OCI-LY7 (cell line): ENCODE measurements at regions not wholly inside any gene's neighbourhood (a gene's known extent, or its start where the extent isn't known, plus 50 kb on each side); places are given as distances from the start of the nearest gene placed in this dataset.

Source experiments
- BruUV-seq: library from RNA; stranded (reverse); fragments of 400-500 nt; replicated peaks from 2 replicates; lab custom pipeline; 2021; lab: Mats Ljungman, UMichigan
- CTCF ChIA-PET: fragments of 300-600 bp; sonication (Branson Sonifier 250); formaldehyde crosslinking; loops from one replicate; lab custom pipeline; 2022; ENCODE audit warnings: antibody characterized with exemption; ENCODE audit not compliant: unreplicated experiment; lab: Charles Lee
- POLR2A ChIA-PET: fragments of 300-600 bp; sonication (Branson Sonifier 250); formaldehyde crosslinking; loops from one replicate; lab custom pipeline; 2022; ENCODE audit warnings: antibody characterized with exemption; lab: Charles Lee
- DNase-seq: peaks from one replicate; pipeline ENCODE4 v3.0.0-alpha.2; 2015; ENCODE audit warnings: low spot score
- H2AFZ ChIP-seq: fragments of 200-600 bp; sonication (generic), shearing (Covaris generic); 2 replicates; pipeline ENCODE4 v1.6.1; 2014; ENCODE audit warnings: mild to moderate bottlenecking, antibody characterized with exemption, low read length, moderate library complexity
- H3K27ac ChIP-seq: fragments of 200-600 bp; sonication (generic); 2 replicates; pipeline ENCODE4 v1.5.1; 2014; ENCODE audit warnings: mixed run types, low read depth, mild to moderate bottlenecking, moderate library complexity, low read length, inconsistent platforms; ENCODE audit not compliant: poor library complexity, severe bottlenecking
- H3K36me3 ChIP-seq: fragments of 200-600 bp; sonication (generic); 2 replicates; pipeline ENCODE4 v1.6.1; 2014; ENCODE audit warnings: mild to moderate bottlenecking, antibody characterized with exemption, low read length, moderate library complexity, mixed read lengths; ENCODE audit not compliant: insufficient read depth
- H3K4me1 ChIP-seq: fragments of 200-600 bp; sonication (generic); 2 replicates; pipeline ENCODE4 v1.5.1; 2014; ENCODE audit warnings: mild to moderate bottlenecking, low read length; ENCODE audit not compliant: insufficient read depth, poor library complexity, severe bottlenecking
- H3K4me2 ChIP-seq: fragments of 200-600 bp; sonication (generic); 2 replicates; pipeline ENCODE4 v1.6.1; 2014; ENCODE audit warnings: mild to moderate bottlenecking, low read length
- H3K4me3 ChIP-seq: fragments of 200-600 bp; sonication (generic); 2 replicates; pipeline ENCODE4 v1.5.1; 2014; ENCODE audit warnings: mild to moderate bottlenecking, low read depth, low read length; ENCODE audit not compliant: poor library complexity, severe bottlenecking
- H3K79me2 ChIP-seq: fragments of 200-600 bp; sonication (generic); 2 replicates; pipeline ENCODE4 v1.6.1; 2016; ENCODE audit warnings: low read depth, mild to moderate bottlenecking, low read length, moderate library complexity, mixed read lengths; ENCODE audit not compliant: insufficient read depth
- H3K9me2 ChIP-seq: fragments of 200-600 bp; sonication (generic); 2 replicates; pipeline ENCODE4 v1.6.1; 2016; ENCODE audit warnings: mild to moderate bottlenecking, low read length, mixed read lengths; ENCODE audit not compliant: insufficient read depth
- H3K9me3 ChIP-seq: fragments of 200-600 bp; sonication (generic); 2 replicates; pipeline ENCODE4 v1.6.1; 2014; ENCODE audit warnings: mild to moderate bottlenecking, mixed run types, low read length, mixed read lengths
- H4K20me1 ChIP-seq: fragments of 200-600 bp; sonication (generic); 2 replicates; pipeline ENCODE4 v1.6.1; 2014; ENCODE audit warnings: mild to moderate bottlenecking, antibody characterized with exemption, low read length, moderate library complexity, mixed read lengths; ENCODE audit not compliant: insufficient read depth
- EZH2phosphoT487 ChIP-seq: fragments of 200-600 bp; sonication (generic); IDR thresholded peaks from 2 replicates; pipeline ENCODE4 v1.6.1; 2018; ENCODE audit warnings: low read depth, borderline replicate concordance, mild to moderate bottlenecking, mixed run types, antibody characterized with exemption, low read length, moderate library complexity, mixed read lengths
- intact Hi-C: fragments of 100-400 bp; cut with micrococcal nuclease; formaldehyde crosslinking; loops from one replicate; pipeline ENCODE4 v1.10.0; 2022; ENCODE audit not compliant: unreplicated experiment
- TF ChIP-seq, protein P1 (sequence below): fragments of 200-600 bp; sonication (generic); conservative IDR thresholded peaks from 2 replicates; pipeline ENCODE4 v1.5.1; 2014; ENCODE audit warnings: mild to moderate bottlenecking, antibody characterized with exemption, low read length, moderate library complexity, mixed read lengths

DNA sequence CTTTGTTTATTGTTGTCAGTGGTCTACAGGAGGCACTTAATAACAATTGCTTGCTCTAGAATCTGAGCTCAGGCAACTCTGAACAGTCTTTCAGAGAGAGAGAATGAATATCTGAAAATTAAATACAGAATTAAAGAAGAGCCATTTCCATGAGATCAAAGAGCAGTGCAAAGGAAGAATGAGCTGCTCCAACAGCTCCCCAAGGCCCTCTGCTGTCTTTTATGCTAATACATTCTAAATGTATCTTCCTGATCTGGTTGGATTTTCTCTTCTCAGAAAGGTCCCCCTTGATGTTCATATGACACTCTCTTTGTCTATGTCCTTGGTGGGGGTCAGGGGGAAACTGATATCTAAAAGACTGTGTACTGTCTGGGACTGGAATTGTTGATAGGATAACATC lies 1029.6 kb downstream of the PCDH9 start:
- peak; percentile 10 for DNase-seq
- Histone ChIP-seq H3K79me2 (no peaks in the 10 kb centered on the region), H3K36me3 (no peaks in the 10 kb centered on the region), H3K4me2 (no peak overlapping the region), H3K4me1 (no peaks in the 10 kb centered on the region), H3K9me2 (no peaks in the 10 kb centered on the region), H3K9me3 (0 out of 2 replicates have a peak, but pooled peaks cover 6% of the 10 kb centered on the region), H3K27ac (no peak overlapping the region), H3K4me3 (no peak overlapping the region), H4K20me1 (no peaks in the 10 kb centered on the region), H2AFZ (peak overlapping the region; percentile 42; the same call in 1 of the 2 replicates)
- ChIA-PET POLR2A (interaction anchor here (0.9 to 1.1 kb wide), 4 partner anchors 8 to 61 kb away, joined by 3 to 4 read pairs (median 3); no protein-coding TSS in a partner anchor), CTCF (no interaction called here)
- no TSS peak for BruUV-seq
- intact Hi-C loops = no loop called here
- TF ChIP-seq, protein P1, sequence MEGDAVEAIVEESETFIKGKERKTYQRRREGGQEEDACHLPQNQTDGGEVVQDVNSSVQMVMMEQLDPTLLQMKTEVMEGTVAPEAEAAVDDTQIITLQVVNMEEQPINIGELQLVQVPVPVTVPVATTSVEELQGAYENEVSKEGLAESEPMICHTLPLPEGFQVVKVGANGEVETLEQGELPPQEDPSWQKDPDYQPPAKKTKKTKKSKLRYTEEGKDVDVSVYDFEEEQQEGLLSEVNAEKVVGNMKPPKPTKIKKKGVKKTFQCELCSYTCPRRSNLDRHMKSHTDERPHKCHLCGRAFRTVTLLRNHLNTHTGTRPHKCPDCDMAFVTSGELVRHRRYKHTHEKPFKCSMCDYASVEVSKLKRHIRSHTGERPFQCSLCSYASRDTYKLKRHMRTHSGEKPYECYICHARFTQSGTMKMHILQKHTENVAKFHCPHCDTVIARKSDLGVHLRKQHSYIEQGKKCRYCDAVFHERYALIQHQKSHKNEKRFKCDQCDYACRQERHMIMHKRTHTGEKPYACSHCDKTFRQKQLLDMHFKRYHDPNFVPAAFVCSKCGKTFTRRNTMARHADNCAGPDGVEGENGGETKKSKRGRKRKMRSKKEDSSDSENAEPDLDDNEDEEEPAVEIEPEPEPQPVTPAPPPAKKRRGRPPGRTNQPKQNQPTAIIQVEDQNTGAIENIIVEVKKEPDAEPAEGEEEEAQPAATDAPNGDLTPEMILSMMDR = peak; percentile 19; the same call in 1 of the 2 replicates
- no peak for TF ChIP-seq EZH2phosphoT487

DNA sequence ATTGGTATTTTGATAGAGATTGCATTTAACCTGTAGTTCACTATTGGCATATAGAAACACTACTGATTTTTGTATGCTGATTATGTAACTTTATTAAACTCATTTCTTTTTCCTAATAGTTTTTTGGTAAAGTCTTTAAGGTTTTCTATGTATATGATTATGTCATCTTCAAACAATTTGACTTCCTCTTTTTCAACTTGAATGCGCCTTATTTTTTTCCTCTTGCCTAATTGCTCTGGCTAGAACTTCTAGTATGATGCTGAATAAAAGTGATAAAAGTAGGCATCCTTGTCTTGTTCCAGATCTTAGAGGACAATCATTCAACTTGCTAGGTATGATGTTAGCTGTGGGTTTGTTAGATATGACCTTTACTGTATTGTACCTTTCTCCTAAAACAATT lies 1034.9 kb downstream of the PCDH9 start:
- no peaks in the 10 kb centered on the region for H4K20me1 ChIP-seq
- H3K9me2 ChIP-seq = 0 out of 2 replicates have a peak, but pooled peaks cover 4% of the 10 kb centered on the region
- no peak overlapping the region for H3K4me2 ChIP-seq
- POLR2A ChIA-PET = interaction anchor here (0.7 to 0.8 kb wide), 2 partner anchors 9 to 22 kb away, joined by 4 to 5 read pairs; no protein-coding TSS in a partner anchor
- H3K4me1 ChIP-seq = no peaks in the 10 kb centered on the region
- 0 out of 2 replicates have a peak, but pooled peaks cover 12% of the 10 kb centered on the region for H3K9me3 ChIP-seq
- H3K4me3 ChIP-seq = no peak overlapping the region
- intact Hi-C loops = no loop called here
- no peak for TF ChIP-seq EZH2phosphoT487
- TF ChIP-seq, protein P1 = no peak
- H3K36me3 ChIP-seq = no peaks in the 10 kb centered on the region
- BruUV-seq = no TSS peak
- no peak overlapping the region for H2AFZ ChIP-seq
- CTCF ChIA-PET = no interaction called here
- no peaks in the 10 kb centered on the region for H3K79me2 ChIP-seq
- no peak overlapping the region for H3K27ac ChIP-seq
- DNase-seq = no peak

DNA sequence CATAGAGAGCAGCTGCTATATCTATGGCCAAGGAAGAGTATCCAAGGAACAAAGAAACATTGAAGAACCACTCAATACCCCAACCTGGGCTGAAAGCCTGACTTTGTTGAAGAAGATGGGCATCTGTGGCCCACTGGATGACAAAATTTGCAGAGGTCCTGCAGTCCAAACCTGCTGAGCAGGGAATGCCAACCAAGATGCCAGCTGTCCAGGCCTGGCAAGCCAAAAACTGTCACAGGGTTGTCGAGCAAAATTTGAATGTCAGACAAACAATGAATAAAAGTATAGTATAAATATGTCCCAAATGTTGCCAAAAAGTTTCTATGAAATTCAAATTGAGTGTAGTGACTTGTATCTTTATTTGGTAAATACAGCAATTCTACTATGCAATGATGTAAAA lies 1040.2 kb downstream of the PCDH9 start:
- H3K27ac ChIP-seq = no peak overlapping the region
- H3K4me1 ChIP-seq = no peaks in the 10 kb centered on the region
- no peak overlapping the region for H2AFZ ChIP-seq
- H3K4me3 ChIP-seq = no peak overlapping the region
- 0 out of 2 replicates have a peak, but pooled peaks cover 4% of the 10 kb centered on the region for H3K9me2 ChIP-seq
- peaks cover 6% of the 10 kb centered on the region; the same call in 1 of the 2 replicates for H3K9me3 ChIP-seq
- H3K4me2 ChIP-seq = no peak overlapping the region
- intact Hi-C loops = no loop called here
- H3K79me2 ChIP-seq = no peaks in the 10 kb centered on the region
- POLR2A ChIA-PET = interaction anchor here (0.6 to 1.1 kb wide), 3 partner anchors 12 to 569 kb away, joined by 3 read pairs; no protein-coding TSS in a partner anchor
- TF ChIP-seq EZH2phosphoT487 = no peak
- TF ChIP-seq, protein P1 = no peak
- CTCF ChIA-PET = no interaction called here
- no peaks in the 10 kb centered on the region for H4K20me1 ChIP-seq
- DNase-seq = no peak
- no peaks in the 10 kb centered on the region for H3K36me3 ChIP-seq
- no TSS peak for BruUV-seq
